Immature natural killer cell (primary cell): ENCODE measurements at regions not wholly inside any gene's neighbourhood (a gene's known extent, or its start where the extent isn't known, plus 50 kb on each side); places are given as distances from the start of the nearest gene placed in this dataset.

Experiments
- DNase-seq, 3 donors: peaks; one replicate each; pipeline ENCODE4 v3.0.0; 2022; ENCODE audit warnings: mixed read lengths in 1 of 3
- H3K27ac Mint-ChIP-seq, 6 donors: one replicate each; pipeline ENCODE4 v1.8.0; 2020; ENCODE audit warnings: mixed read lengths in 6 of 6, mild to moderate bottlenecking in 5 of 6, inconsistent platforms in 4 of 6, moderate library complexity in 3 of 6
- H3K27me3 Mint-ChIP-seq, 3 donors: one replicate each; pipeline ENCODE4 v1.8.0; 2020 to 2021; ENCODE audit warnings: low read depth in 3 of 3, mild to moderate bottlenecking in 3 of 3, mixed read lengths in 3 of 3, moderate library complexity in 3 of 3, inconsistent platforms in 1 of 3
- H3K36me3 Mint-ChIP-seq, 3 donors: one replicate each; pipeline ENCODE4 v1.8.0; 2020; ENCODE audit warnings: mixed read lengths in 3 of 3, inconsistent platforms in 2 of 3, mild to moderate bottlenecking in 2 of 3
- H3K4me1 Mint-ChIP-seq, 2 donors: one replicate each; pipeline ENCODE4 v1.8.0; 2020; ENCODE audit warnings: inconsistent platforms in 2 of 2, mild to moderate bottlenecking in 2 of 2, mixed read lengths in 2 of 2, moderate library complexity in 1 of 2
- H3K4me3 Mint-ChIP-seq, 5 donors: one replicate each; pipeline ENCODE4 v1.8.0; 2020; ENCODE audit warnings: mild to moderate bottlenecking in 5 of 5, mixed read lengths in 5 of 5, inconsistent platforms in 3 of 5, moderate library complexity in 3 of 5
- H3K9me3 Mint-ChIP-seq, 6 donors: one replicate each; pipeline ENCODE4 v1.8.0; 2020; ENCODE audit warnings: mild to moderate bottlenecking in 6 of 6, mixed read lengths in 6 of 6, inconsistent platforms in 4 of 6, moderate library complexity in 3 of 6

GRCh38 chr6:142500250-142500786 is 198.5 kb downstream of the ADGRG6 start:
- Mint-ChIP-seq H3K27me3 (peaks cover 0 to 8% (median 5%) of the 10 kb centered on the region in 3 donors), H3K27ac (no peak overlapping the region), H3K4me1 (no peaks in the 10 kb centered on the region), H3K9me3 (peaks cover 0 to 17% (median 9%) of the 10 kb centered on the region in 6 donors), H3K36me3 (no peaks in the 10 kb centered on the region), H3K4me3 (no peak overlapping the region)
- DNase-seq: no peak

GRCh38 chr6:142501795-142502194 is 200.0 kb downstream of the ADGRG6 start:
- peaks cover 0 to 15% (median 3%) of the 10 kb centered on the region in 3 donors for H3K27me3 Mint-ChIP-seq
- no peak overlapping the region for H3K4me3 Mint-ChIP-seq
- H3K4me1 Mint-ChIP-seq: no peaks in the 10 kb centered on the region
- no peaks in the 10 kb centered on the region for H3K36me3 Mint-ChIP-seq
- no peak overlapping the region for H3K27ac Mint-ChIP-seq
- no peak for DNase-seq
- H3K9me3 Mint-ChIP-seq: peaks cover 0 to 17% (median 10%) of the 10 kb centered on the region in 6 donors

GRCh38 chr6:142507065-142507464 is 205.3 kb downstream of the ADGRG6 start:
- DNase-seq: no peak
- Mint-ChIP-seq H3K4me3 (no peak overlapping the region), H3K36me3 (no peaks in the 10 kb centered on the region), H3K4me1 (no peaks in the 10 kb centered on the region), H3K9me3 (peaks cover 0 to 20% (median 9%) of the 10 kb centered on the region in 6 donors), H3K27me3 (peaks cover 0 to 15% (median 7%) of the 10 kb centered on the region in 3 donors), H3K27ac (no peak overlapping the region)

GRCh38 chr6:142510211-142510610 is 208.4 kb downstream of the ADGRG6 start:
- H3K4me3 Mint-ChIP-seq: no peak overlapping the region
- peaks cover 0 to 13% (median 8%) of the 10 kb centered on the region in 3 donors for H3K27me3 Mint-ChIP-seq
- H3K27ac Mint-ChIP-seq: no peak overlapping the region
- no peak for DNase-seq
- peaks cover 0 to 9% (median under 1%) of the 10 kb centered on the region in 6 donors for H3K9me3 Mint-ChIP-seq
- H3K36me3 Mint-ChIP-seq: no peaks in the 10 kb centered on the region
- no peaks in the 10 kb centered on the region for H3K4me1 Mint-ChIP-seq

- peaks cover 0 to 3% (median 3%) of the 10 kb centered on the region in 3 donors for H3K27me3 Mint-ChIP-seq
- peaks cover 0 to 10% (median under 1%) of the 10 kb centered on the region in 6 donors for H3K9me3 Mint-ChIP-seq
- no peak overlapping the region for H3K27ac Mint-ChIP-seq
Measured at GRCh38 chr6:142518126-142518525, 216.3 kb downstream of the ADGRG6 start.

GRCh38 chr6:142518761-142519160 is 217.0 kb downstream of the ADGRG6 start:
- no peak overlapping the region for H3K4me3 Mint-ChIP-seq

More at GRCh38 chr6:142518126-142518525, 216.3 kb downstream of the ADGRG6 start:
- Mint-ChIP-seq H3K4me3 (no peak overlapping the region), H3K36me3 (no peaks in the 10 kb centered on the region), H3K4me1 (no peaks in the 10 kb centered on the region)
- no peak for DNase-seq

GRCh38 chr6:142521791-142522190 is 220.0 kb downstream of the ADGRG6 start:
- peaks cover 2 to 6% (median 3%) of the 10 kb centered on the region in 3 donors for H3K27me3 Mint-ChIP-seq

More at GRCh38 chr6:142518761-142519160, 217.0 kb downstream of the ADGRG6 start:
- Mint-ChIP-seq H3K27ac (no peak overlapping the region), H3K9me3 (peaks cover 0 to 10% (median 0%) of the 10 kb centered on the region in 6 donors), H3K4me1 (no peaks in the 10 kb centered on the region), H3K36me3 (no peaks in the 10 kb centered on the region), H3K27me3 (peaks cover 0 to 6% (median 3%) of the 10 kb centered on the region in 3 donors)
- no peak for DNase-seq

GRCh38 chr6:142523515-142524375 is 221.9 kb downstream of the ADGRG6 start:
- H3K4me1 Mint-ChIP-seq: no peaks in the 10 kb centered on the region
- peaks cover 0 to 2% (median 0%) of the 10 kb centered on the region in 6 donors for H3K9me3 Mint-ChIP-seq
- DNase-seq: no peak
- H3K27ac Mint-ChIP-seq: no peak overlapping the region
- H3K4me3 Mint-ChIP-seq: no peak overlapping the region
- H3K27me3 Mint-ChIP-seq: peaks cover 2 to 6% (median 3%) of the 10 kb centered on the region in 3 donors
- no peaks in the 10 kb centered on the region for H3K36me3 Mint-ChIP-seq

More at GRCh38 chr6:142521791-142522190, 220.0 kb downstream of the ADGRG6 start:
- peaks cover 0 to 7% (median 0%) of the 10 kb centered on the region in 6 donors for H3K9me3 Mint-ChIP-seq
- no peak overlapping the region for H3K27ac Mint-ChIP-seq
- H3K4me3 Mint-ChIP-seq: no peak overlapping the region
- H3K4me1 Mint-ChIP-seq: no peaks in the 10 kb centered on the region
- no peaks in the 10 kb centered on the region for H3K36me3 Mint-ChIP-seq
- no peak for DNase-seq

GRCh38 chr6:142530566-142530965 is 228.8 kb downstream of the ADGRG6 start:
- no peaks in the 10 kb centered on the region for H3K4me1 Mint-ChIP-seq
- no peak overlapping the region for H3K27ac Mint-ChIP-seq
- H3K4me3 Mint-ChIP-seq: no peak overlapping the region
- peaks cover 0 to 7% (median 2%) of the 10 kb centered on the region in 3 donors for H3K27me3 Mint-ChIP-seq
- peaks cover 0 to 8% (median 0%) of the 10 kb centered on the region in 6 donors for H3K9me3 Mint-ChIP-seq
- peaks cover 0 to 3% (median 0%) of the 10 kb centered on the region in 3 donors for H3K36me3 Mint-ChIP-seq
- DNase-seq: no peak

- Mint-ChIP-seq H3K27ac (no peak overlapping the region), H3K36me3 (peaks cover 0 to 3% (median 0%) of the 10 kb centered on the region in 3 donors), H3K9me3 (peaks cover 0 to 8% (median 0%) of the 10 kb centered on the region in 6 donors), H3K4me3 (no peak overlapping the region), H3K4me1 (no peaks in the 10 kb centered on the region), H3K27me3 (peaks cover 0 to 7% (median 3%) of the 10 kb centered on the region in 3 donors)
- DNase-seq: no peak
Measured at GRCh38 chr6:142531727-142532126, 229.9 kb downstream of the ADGRG6 start.

GRCh38 chr6:142534076-142534475 is 232.3 kb downstream of the ADGRG6 start:
- Mint-ChIP-seq H3K36me3 (peaks cover 0 to 3% (median 0%) of the 10 kb centered on the region in 3 donors), H3K9me3 (peaks cover 0 to 8% (median 0%) of the 10 kb centered on the region in 6 donors), H3K4me3 (no peak overlapping the region), H3K27me3 (peaks cover 0 to 9% (median 3%) of the 10 kb centered on the region in 3 donors), H3K27ac (no peak overlapping the region), H3K4me1 (no peaks in the 10 kb centered on the region)
- DNase-seq: no peak

- H3K4me1 Mint-ChIP-seq: no peaks in the 10 kb centered on the region
- peaks cover 0 to 8% (median 0%) of the 10 kb centered on the region in 6 donors for H3K9me3 Mint-ChIP-seq
- H3K4me3 Mint-ChIP-seq: no peak overlapping the region
- H3K27me3 Mint-ChIP-seq: peaks cover 0 to 9% (median 3%) of the 10 kb centered on the region in 3 donors
- H3K36me3 Mint-ChIP-seq: peaks cover 0 to 3% (median 0%) of the 10 kb centered on the region in 3 donors
- no peak overlapping the region for H3K27ac Mint-ChIP-seq
- no peak for DNase-seq
Measured at GRCh38 chr6:142534484-142534883, 232.7 kb downstream of the ADGRG6 start.

- Mint-ChIP-seq H3K27ac (no peak overlapping the region), H3K9me3 (peaks cover 0 to 8% (median 0%) of the 10 kb centered on the region in 6 donors)
Measured at GRCh38 chr6:142537612-142538478, 236.0 kb downstream of the ADGRG6 start.

More at GRCh38 chr6:142537612-142538478, 236.0 kb downstream of the ADGRG6 start:
- Mint-ChIP-seq H3K4me3 (no peak overlapping the region), H3K4me1 (no peaks in the 10 kb centered on the region), H3K27me3 (peaks cover 0 to 3% (median 2%) of the 10 kb centered on the region in 3 donors), H3K36me3 (peaks cover 0 to 3% (median 0%) of the 10 kb centered on the region in 3 donors)
- no peak for DNase-seq
